ENCODE measurements at regions not wholly inside any gene's neighbourhood (a gene's known extent, or its start where the extent isn't known, plus 50 kb on each side); places are given as distances from the start of the nearest gene placed in this dataset.

- DNase-seq (ENCODE audit: low spot score), result no peak
- no peak for ATAC-seq (ENCODE audit: low FRiP score)
- no peak for TF ChIP-seq CTCF (IDR thresholded peaks at IDR 0.05)
These were observed 444.6 kb downstream of the HTR7 start for GRCh38 chr10:90413196-90413595.

DNA sequence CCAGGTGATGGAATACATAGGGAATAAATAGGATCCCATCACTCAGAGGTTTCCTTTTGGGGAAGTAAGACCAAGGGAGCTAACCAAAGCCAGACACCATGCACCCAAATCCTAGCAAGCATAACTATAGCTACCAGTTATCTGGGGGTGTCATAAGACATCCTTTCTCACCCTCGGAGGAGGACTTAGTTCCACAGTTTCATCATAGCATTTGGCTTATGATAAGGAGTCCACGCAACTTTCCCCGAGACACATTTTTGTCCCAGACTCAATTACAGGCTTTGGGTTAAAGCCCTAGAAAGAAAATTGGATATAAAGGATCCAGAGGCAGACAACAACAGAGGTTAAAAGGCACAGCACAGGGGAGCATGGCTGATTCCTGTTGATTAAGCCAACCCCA is 442.9 kb downstream of the HTR7 start:
- TF ChIP-seq CTCF (IDR thresholded peaks at IDR 0.05), result no peak
- DNase-seq (ENCODE audit: low spot score) (no peak), ATAC-seq (ENCODE audit: low FRiP score) (no peak)

DNA sequence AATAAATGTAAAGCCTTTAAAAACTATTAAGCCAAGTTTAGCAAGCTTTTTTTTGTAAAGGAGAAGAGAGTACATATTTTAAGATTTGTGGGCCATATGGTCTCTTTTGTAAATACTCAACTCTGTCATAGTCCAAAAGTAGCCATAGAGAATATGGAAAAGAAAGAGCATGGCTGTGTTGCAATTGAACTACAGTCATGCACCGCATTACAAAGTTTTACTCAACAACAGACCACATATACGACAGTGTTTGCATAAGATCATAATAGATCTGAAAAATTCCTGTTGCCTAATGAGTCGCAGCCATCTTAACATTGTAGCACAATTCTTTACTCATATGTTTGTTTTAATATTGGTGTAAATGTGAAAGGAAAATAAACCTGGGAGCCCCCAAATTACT is 440.8 kb downstream of the HTR7 start:
- DNase-seq (ENCODE audit: low spot score) (no peak), ATAC-seq (ENCODE audit: low FRiP score) (no peak)
- no peak for TF ChIP-seq CTCF (IDR thresholded peaks at IDR 0.05)

DNA sequence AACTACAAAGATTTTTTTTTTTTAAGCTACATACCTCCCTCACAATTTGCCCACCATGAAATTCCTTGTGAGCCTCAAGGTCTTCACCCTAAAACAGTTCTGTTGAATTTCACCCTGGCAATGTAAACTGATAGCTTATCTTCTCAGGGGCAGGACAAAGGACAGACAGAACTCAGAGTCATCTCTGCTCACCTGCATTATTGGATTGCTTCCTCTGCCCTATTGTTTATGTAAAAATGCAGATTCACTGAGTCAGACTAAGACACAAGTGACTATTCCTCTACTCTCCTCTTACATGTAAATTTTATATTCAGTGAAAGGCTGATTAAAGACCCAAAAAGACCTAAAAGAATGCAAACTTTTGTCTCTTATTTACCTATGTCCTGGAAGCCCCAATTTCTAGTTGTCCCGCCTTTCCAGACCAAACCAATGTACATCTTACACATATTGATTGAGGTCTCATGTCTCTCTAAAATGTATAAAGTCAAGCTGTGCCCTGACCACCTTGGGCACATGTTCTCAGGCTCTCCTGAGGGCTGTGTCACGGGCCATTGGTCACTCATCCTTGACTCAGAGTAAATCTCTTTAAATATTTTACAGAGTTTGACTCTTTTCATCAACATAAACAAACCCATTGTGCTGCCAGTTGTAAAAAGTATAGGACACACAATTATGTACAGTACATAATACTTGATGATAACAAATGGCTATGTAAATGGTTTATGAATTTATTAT is 440.2 kb downstream of the HTR7 start:
- ATAC-seq (ENCODE audit: low FRiP score) (no peak), DNase-seq (ENCODE audit: low spot score) (no peak)
- TF ChIP-seq CTCF (IDR thresholded peaks at IDR 0.05), result no peak

DNA sequence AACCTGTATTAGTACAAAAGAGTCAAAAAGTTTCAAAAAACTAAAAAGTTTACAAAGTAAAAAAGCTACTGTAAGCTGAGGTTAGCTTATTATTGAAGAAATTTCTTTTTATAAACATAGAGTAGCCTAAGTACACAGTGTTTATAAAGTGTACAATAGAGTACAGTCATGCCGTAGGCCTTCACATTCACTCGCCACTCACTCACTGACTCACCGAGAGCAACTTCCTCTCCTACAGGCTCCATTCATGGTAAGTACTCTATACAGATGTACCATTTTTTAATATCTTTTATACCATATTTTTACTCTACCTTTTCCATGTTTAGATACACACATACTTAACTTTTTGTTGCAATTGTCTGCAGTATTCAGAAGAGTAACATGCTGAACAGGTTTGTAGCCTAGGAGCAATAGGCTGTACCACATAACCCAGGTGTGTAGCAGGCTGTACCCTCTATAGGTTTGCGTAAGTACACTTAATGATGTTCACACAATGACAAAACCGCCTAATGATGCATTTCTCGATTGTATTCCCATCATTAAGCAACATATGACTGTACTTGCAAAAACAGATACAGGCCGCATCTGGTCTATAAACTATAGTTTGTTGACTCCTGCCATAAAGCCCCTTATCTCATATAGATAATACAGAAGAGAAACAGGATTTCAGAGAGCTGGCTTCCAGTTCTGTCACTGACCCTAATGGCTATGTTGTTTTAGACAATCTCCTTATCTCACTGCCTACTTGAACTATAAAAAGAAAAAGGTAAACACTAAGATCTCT is 438.8 kb downstream of the HTR7 start:
- ATAC-seq (ENCODE audit: low FRiP score), result no peak
- no peak for DNase-seq (ENCODE audit: low spot score)
- no peak for TF ChIP-seq CTCF (IDR thresholded peaks at IDR 0.05)

GRCh38 chr10:90420637-90421318 is 437.1 kb downstream of the HTR7 start:
- DNase-seq (ENCODE audit: low spot score) (no peak), ATAC-seq (ENCODE audit: low FRiP score) (no peak)
- no peak for TF ChIP-seq CTCF (IDR thresholded peaks at IDR 0.05)

Data from omental fat pad (tissue), 3 donors.